Uterus (tissue), 2 donors: ENCODE measurements at regions not wholly inside any gene's neighbourhood (a gene's known extent, or its start where the extent isn't known, plus 50 kb on each side); places are given as distances from the start of the nearest gene placed in this dataset.

Experiments used
- CTCF ChIP-seq, 4 experiments: fragments of 200-600 bp in 2 of 4; fragments of 450-650 bp in 2 of 4; sonication (generic) in 2 of 4; IDR thresholded peaks; one replicate each; pipeline ENCODE4 v1.5.1; 2016 to 2019; ENCODE audit warnings: antibody characterized with exemption in 4 of 4, mild to moderate bottlenecking in 2 of 4, moderate library complexity in 1 of 4
- POLR2A ChIP-seq, 2 donors: fragments of 450-650 bp; IDR thresholded peaks; one replicate each; pipeline ENCODE4 v1.6.1; 2016; ENCODE audit warnings: antibody characterized with exemption in 2 of 2, mild to moderate bottlenecking in 1 of 2, moderate library complexity in 1 of 2

- no peak for TF ChIP-seq CTCF (IDR thresholded peaks at IDR 0.05)
- TF ChIP-seq POLR2A (IDR thresholded peaks at IDR 0.05) = no peak
These were observed 69.1 kb downstream of the FOXD1 start for GRCh38 chr5:73379435-73379834.
